ENCODE measurements at regions not wholly inside any gene's neighbourhood (a gene's known extent, or its start where the extent isn't known, plus 50 kb on each side); places are given as distances from the start of the nearest gene placed in this dataset.

- DNase-seq = no peak
Measured at GRCh38 chr11:131056036-131056435, 139.8 kb upstream of the SNX19 start.

- DNase-seq = no peak
Measured at GRCh38 chr11:131063638-131064037, 147.4 kb upstream of the SNX19 start.

- DNase-seq = no peak
Measured at GRCh38 chr11:131064373-131064991, 148.2 kb upstream of the SNX19 start.

- no peak for DNase-seq
Measured at GRCh38 chr11:131065435-131066413, 149.4 kb upstream of the SNX19 start.

- no peak for DNase-seq
Measured at GRCh38 chr11:131066551-131066950, 150.3 kb upstream of the SNX19 start.

- DNase-seq = no peak
Measured at GRCh38 chr11:131070365-131070764, 154.1 kb upstream of the SNX19 start.

- DNase-seq = no peak
Measured at GRCh38 chr11:131073167-131073566, 156.9 kb upstream of the SNX19 start.

GRCh38 chr11:131074573-131074972, 158.3 kb upstream of the SNX19 start:
- no peak for DNase-seq

GRCh38 chr11:131077340-131077739, 161.1 kb upstream of the SNX19 start:
- no peak for DNase-seq

GRCh38 chr11:131079036-131079435, 162.8 kb upstream of the SNX19 start:
- DNase-seq = no peak

GRCh38 chr11:131089727-131090245, 173.5 kb upstream of the SNX19 start:
- no peak for DNase-seq

- DNase-seq = no peak
Measured at GRCh38 chr11:131092469-131092868, 176.2 kb upstream of the SNX19 start.

GRCh38 chr11:131094827-131095226, 178.5 kb upstream of the SNX19 start:
- DNase-seq = no peak

GRCh38 chr11:131095511-131096185, 179.4 kb upstream of the SNX19 start:
- no peak for DNase-seq

GRCh38 chr11:131099013-131099412, 182.7 kb upstream of the SNX19 start:
- DNase-seq = no peak

- DNase-seq = no peak
Measured at GRCh38 chr11:131099746-131100145, 183.5 kb upstream of the SNX19 start.

- no peak for DNase-seq
Measured at GRCh38 chr11:131108760-131109159, 192.5 kb upstream of the SNX19 start.

- no peak for DNase-seq
Measured at GRCh38 chr11:131109257-131109656, 193.0 kb upstream of the SNX19 start.

GRCh38 chr11:131109790-131110189, 193.5 kb upstream of the SNX19 start:
- DNase-seq = no peak

GRCh38 chr11:131111775-131112174, 195.5 kb upstream of the SNX19 start:
- no peak for DNase-seq

GRCh38 chr11:131118247-131118646, 202.0 kb upstream of the SNX19 start:
- no peak for DNase-seq

GRCh38 chr11:131121426-131122333, 205.4 kb upstream of the SNX19 start:
- DNase-seq = no peak
